Ishikawa (cell line): ENCODE measurements at regions not wholly inside any gene's neighbourhood (a gene's known extent, or its start where the extent isn't known, plus 50 kb on each side); places are given as distances from the start of the nearest gene placed in this dataset.

Experiments used
- CEBPB ChIP-seq: IDR thresholded peaks from 2 replicates; pipeline ENCODE4 v1.6.1; 2012
- EP300 ChIP-seq: IDR thresholded peaks from 2 replicates; pipeline ENCODE4 v1.6.1; 2012; ENCODE audit warnings: borderline replicate concordance
- FOXM1 ChIP-seq: IDR thresholded peaks from 2 replicates; pipeline ENCODE4 v1.6.1; 2012; ENCODE audit warnings: low read depth, borderline replicate concordance
- MAX ChIP-seq: IDR thresholded peaks from 2 replicates; pipeline ENCODE4 v1.6.1; 2012
- RAD21 ChIP-seq: IDR thresholded peaks from 2 replicates; pipeline ENCODE4 v1.6.1; 2012; ENCODE audit warnings: low read depth
- REST ChIP-seq: IDR thresholded peaks from 2 replicates; pipeline ENCODE4 v1.6.1; 2012; ENCODE audit warnings: low read depth, mild to moderate bottlenecking
- TAF1 ChIP-seq: IDR thresholded peaks from 2 replicates; pipeline ENCODE4 v1.6.1; 2012; ENCODE audit warnings: low read depth, mild to moderate bottlenecking
- TEAD4 ChIP-seq: IDR thresholded peaks from 2 replicates; pipeline ENCODE4 v1.6.1; 2012
- YY1 ChIP-seq: IDR thresholded peaks from 2 replicates; pipeline ENCODE4 v1.6.1; 2012; ENCODE audit warnings: low read depth

GRCh38 chr2:12199491-12200211 is 453.2 kb downstream of the LPIN1 start:
- no peak for TF ChIP-seq EP300
- TF ChIP-seq MAX = no peak
- no peak for TF ChIP-seq TAF1
- no peak for TF ChIP-seq RAD21
- TF ChIP-seq TEAD4 = no peak
- TF ChIP-seq REST = no peak
- TF ChIP-seq YY1 = no peak
- no peak for TF ChIP-seq FOXM1
- no peak for TF ChIP-seq CEBPB
